HEK293 (cell line): ENCODE measurements at regions not wholly inside any gene's neighbourhood (a gene's known extent, or its start where the extent isn't known, plus 50 kb on each side); places are given as distances from the start of the nearest gene placed in this dataset.

Source experiments
- CTCF ChIA-PET: fragments of 350-600 bp; formaldehyde crosslinking; extraction: SDS; loops from one replicate; lab custom pipeline; 2021; ENCODE audit warnings: antibody characterized with exemption; lab: Yijun Ruan, JAX
- POLR2A ChIA-PET: fragments of 300-600 bp; formaldehyde crosslinking; extraction: SDS; loops from one replicate; lab custom pipeline; 2020; ENCODE audit warnings: antibody characterized with exemption, inconsistent platforms; lab: Yijun Ruan, JAX
- H3K27ac ChIP-seq: fragments of 200-500 bp; sonication (Bioruptor generic); 2 replicates; pipeline ENCODE4 v1.5.1; 2014; ENCODE audit warnings: low read depth, low read length, control low read depth, inconsistent platforms; ENCODE audit errors: extremely low read depth
- H3K36me3 ChIP-seq, 2 experiments: fragments of 200-500 bp in 1 of 2; sonication (Bioruptor generic) in 1 of 2; 1 replicate in 1 of 2; 2 replicates in 1 of 2; pipeline ENCODE4 v1.5.1; 2014 to 2017; ENCODE audit warnings: inconsistent platforms in 2 of 2, low read length in 2 of 2; ENCODE audit not compliant: control insufficient read depth in 2 of 2, insufficient read depth in 1 of 2
- H3K4me1 ChIP-seq: fragments of 200-500 bp; sonication (Bioruptor generic); 2 replicates; pipeline ENCODE4 v1.5.1; 2014; ENCODE audit warnings: mild to moderate bottlenecking, low read length, inconsistent platforms; ENCODE audit not compliant: control insufficient read depth, insufficient read depth
- H3K4me3 ChIP-seq: 2 replicates; pipeline ENCODE4 v1.5.1; 2011; ENCODE audit warnings: low read depth, mild to moderate bottlenecking, control low read depth, low read length, moderate library complexity
- H3K9me3 ChIP-seq: fragments of 200-500 bp; sonication (Bioruptor generic); 2 replicates; pipeline ENCODE4 v1.5.1; 2014; ENCODE audit warnings: low read depth, low read length, inconsistent platforms; ENCODE audit not compliant: control insufficient read depth, insufficient read depth
- BCL11B ChIP-seq: fragments of 450-650 bp; formaldehyde crosslinking; IDR thresholded peaks from 2 replicates; pipeline ENCODE4 v1.5.1; 2016; ENCODE audit warnings: low read depth, missing biosample characterization, missing genetic modification characterization
- INSM2 ChIP-seq: fragments of 450-650 bp; formaldehyde crosslinking; IDR thresholded peaks from 2 replicates; pipeline ENCODE4 v1.5.1; 2016; ENCODE audit warnings: missing biosample characterization, missing genetic modification characterization
- KLF17 ChIP-seq: fragments of 450-650 bp; formaldehyde crosslinking; IDR thresholded peaks from 2 replicates; pipeline ENCODE4 v1.5.1; 2016; ENCODE audit warnings: missing biosample characterization, missing genetic modification characterization
- PRDM1 ChIP-seq: fragments of 450-650 bp; formaldehyde crosslinking; IDR thresholded peaks from 2 replicates; pipeline ENCODE4; 2016; ENCODE audit warnings: missing biosample characterization, missing genetic modification characterization
- PRDM4 ChIP-seq: fragments of 450-650 bp; formaldehyde crosslinking; IDR thresholded peaks from 2 replicates; pipeline ENCODE4 v1.5.1; 2017; ENCODE audit warnings: missing biosample characterization, missing genetic modification characterization
- REST ChIP-seq: fragments of 450-650 bp; formaldehyde crosslinking; IDR thresholded peaks from 2 replicates; pipeline ENCODE4 v1.5.1; 2016; ENCODE audit warnings: missing biosample characterization, missing genetic modification characterization
- SCRT1 ChIP-seq: fragments of 450-650 bp; formaldehyde crosslinking; IDR thresholded peaks from 2 replicates; pipeline ENCODE4 v1.5.1; 2016; ENCODE audit warnings: missing biosample characterization, missing genetic modification characterization, borderline replicate concordance
- SP7 ChIP-seq: fragments of 450-650 bp; formaldehyde crosslinking; IDR thresholded peaks from 2 replicates; pipeline ENCODE4 v1.5.1; 2016; ENCODE audit warnings: missing biosample characterization, missing genetic modification characterization
- ZNF138 ChIP-seq: fragments of 450-650 bp; formaldehyde crosslinking; IDR thresholded peaks from 2 replicates; pipeline ENCODE4 v1.5.1; 2016; ENCODE audit warnings: missing biosample characterization, missing genetic modification characterization, borderline replicate concordance
- ZNF37A ChIP-seq: fragments of 450-650 bp; IDR thresholded peaks from 2 replicates; pipeline ENCODE4 v1.5.1; 2018; ENCODE audit warnings: missing biosample characterization, missing genetic modification characterization
- ZNF391 ChIP-seq: fragments of 450-650 bp; formaldehyde crosslinking; IDR thresholded peaks from 2 replicates; pipeline ENCODE4 v1.5.1; 2016; ENCODE audit warnings: low read depth, missing biosample characterization, missing genetic modification characterization, borderline replicate concordance
- ZNF423 ChIP-seq: fragments of 450-650 bp; formaldehyde crosslinking; IDR thresholded peaks from 2 replicates; pipeline ENCODE4 v1.5.1; 2016; ENCODE audit warnings: missing biosample characterization, missing genetic modification characterization
- ZNF558 ChIP-seq: fragments of 450-650 bp; formaldehyde crosslinking; IDR thresholded peaks from 2 replicates; pipeline ENCODE4 v1.5.1; 2016; ENCODE audit warnings: missing biosample characterization, missing genetic modification characterization
- ZNF585B ChIP-seq: fragments of 450-650 bp; formaldehyde crosslinking; IDR thresholded peaks from 2 replicates; pipeline ENCODE4 v1.5.1; 2016; ENCODE audit warnings: missing biosample characterization, missing genetic modification characterization
- ZNF626 ChIP-seq: fragments of 450-650 bp; sonication (Bioruptor Pico); formaldehyde crosslinking; IDR thresholded peaks from 2 replicates; pipeline ENCODE4 v1.5.1; 2018; ENCODE audit warnings: missing biosample characterization, missing genetic modification characterization, inconsistent platforms

- TF ChIP-seq ZNF138 (tag by site-specific recombination) (no peak), PRDM1 (tag by site-specific recombination) (no peak), ZNF423 (no peak), INSM2 (tag by site-specific recombination) (no peak), ZNF626 (tag by site-specific recombination) (no peak)
- Histone ChIP-seq H3K9me3 (no peaks in the 10 kb centered on the region), H3K27ac (no peak overlapping the region), H3K4me3 (no peak overlapping the region), H3K36me3 (no peaks in the 10 kb centered on the region), H3K4me1 (no peaks in the 10 kb centered on the region)
- ChIA-PET CTCF (no interaction called here), POLR2A (no interaction called here)
Measured at GRCh38 chr20:59376998-59377397, 76.6 kb downstream of the EDN3 start.

- H3K4me1 ChIP-seq, result no peaks in the 10 kb centered on the region
- H3K27ac ChIP-seq, result no peak overlapping the region
- no peak overlapping the region for H3K4me3 ChIP-seq
- TF ChIP-seq KLF17 (tag by site-specific recombination) (no peak), SP7 (tag by site-specific recombination) (no peak), BCL11B (tag by site-specific recombination) (no peak), PRDM4 (tag by site-specific recombination) (no peak), REST (tag by site-specific recombination) (no peak), ZNF558 (no peak), ZNF585B (tag by site-specific recombination) (no peak), SCRT1 (tag by site-specific recombination) (no peak), ZNF391 (tag by site-specific recombination) (no peak), ZNF37A (no peak)
- POLR2A ChIA-PET, result no interaction called here
- H3K36me3 ChIP-seq, result no peaks in the 10 kb centered on the region
- no peaks in the 10 kb centered on the region for H3K9me3 ChIP-seq
- CTCF ChIA-PET, result no interaction called here
Measured at GRCh38 chr20:59377842-59378241, 77.4 kb downstream of the EDN3 start.
